Lung (tissue), 11 donors: ENCODE measurements at regions not wholly inside any gene's neighbourhood (a gene's known extent, or its start where the extent isn't known, plus 50 kb on each side); places are given as distances from the start of the nearest gene placed in this dataset.

Source experiments
- ATAC-seq: fragments of 200-7000 bp; cut with Tn5 transposase; one replicate; pipeline ENCODE4 v1.9.1; 2020; ENCODE audit warnings: moderate number of reproducible peaks; ENCODE audit not compliant: insufficient read depth, low FRiP score
- DNase-seq, 3 donors: peaks; one replicate each; pipeline ENCODE4 v3.0.0-alpha.2; 2013 to 2017
- H3K27ac ChIP-seq, 2 donors: one replicate each; pipeline ENCODE4 v1.5.1; 2013; ENCODE audit warnings: mild to moderate bottlenecking in 2 of 2, moderate library complexity in 2 of 2, control low read depth in 1 of 2, inconsistent platforms in 1 of 2, low read depth in 1 of 2, low read length in 1 of 2
- H3K27me3 ChIP-seq, 3 donors: one replicate each; pipeline ENCODE4 v1.5.1; 2013; ENCODE audit warnings: low read length in 2 of 3; ENCODE audit not compliant: control insufficient read depth in 3 of 3, insufficient read depth in 3 of 3
- H3K36me3 ChIP-seq, 4 donors: one replicate each; pipeline ENCODE4 v1.5.1; 2013; ENCODE audit warnings: low read length in 4 of 4, mild to moderate bottlenecking in 1 of 4, moderate library complexity in 1 of 4; ENCODE audit not compliant: control insufficient read depth in 4 of 4, insufficient read depth in 4 of 4
- H3K4me1 ChIP-seq, 5 donors: one replicate each; pipeline ENCODE4 v1.5.1; 2013; ENCODE audit warnings: low read length in 5 of 5, mild to moderate bottlenecking in 2 of 5, moderate library complexity in 1 of 5; ENCODE audit not compliant: control insufficient read depth in 5 of 5, insufficient read depth in 5 of 5
- H3K4me3 ChIP-seq: one replicate; pipeline ENCODE4 v1.5.1; 2013; ENCODE audit warnings: mild to moderate bottlenecking, control low read depth, moderate library complexity
- H3K9ac ChIP-seq, 2 donors: one replicate each; pipeline ENCODE4 v1.5.1; 2013; ENCODE audit warnings: low read length in 2 of 2, control low read depth in 1 of 2; ENCODE audit not compliant: insufficient read depth in 1 of 2
- H3K9me3 ChIP-seq, 4 donors: one replicate each; pipeline ENCODE4 v1.5.1; 2013; ENCODE audit warnings: low read length in 3 of 4, mild to moderate bottlenecking in 1 of 4, moderate library complexity in 1 of 4; ENCODE audit not compliant: control insufficient read depth in 4 of 4, insufficient read depth in 3 of 4
- WGBS, 2 donors: extraction: QIAGEN DNeasy Blood & Tissue Kit; methylation state at CpG; one replicate each; pipeline ENCODE4 v1.1.7; 2013; 5-methylcytosine and 5-hydroxymethylcytosine counted together
- TF ChIP-seq, protein P1 (sequence below): IDR thresholded peaks from 2 replicates; pipeline ENCODE4 v1.5.1; 2012; ENCODE audit warnings: mild to moderate bottlenecking; ENCODE audit errors: control extremely low read depth, extremely low read depth
- donor health status: control.
- donor health status: control.
- donor health status: Bipolar disorder and iron deficiency.
- donor health status: healthy.
- donor health status: DM: yes; HTN: yes; CAD: no.

DNA sequence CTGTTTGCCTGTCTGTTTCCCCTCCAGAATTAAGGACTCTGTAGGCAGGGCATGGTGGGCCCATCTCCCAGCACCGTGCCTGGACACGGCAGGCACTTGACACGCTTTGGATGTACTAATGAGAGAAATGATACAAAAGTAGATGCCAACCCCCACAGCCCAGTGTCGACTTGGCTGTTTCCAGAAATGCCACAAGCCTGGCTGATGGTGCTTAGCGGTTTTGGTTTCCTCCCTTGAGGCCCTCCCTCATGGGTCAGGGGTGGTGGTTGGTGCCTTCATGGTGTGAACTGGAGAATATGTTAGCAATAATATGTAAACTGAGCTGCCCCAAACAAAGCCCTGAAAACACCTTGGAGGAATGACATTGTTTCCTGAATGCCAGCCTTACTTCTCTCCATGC lies 55.5 kb upstream of the ESRRB start:
- Histone ChIP-seq H3K36me3 (no peaks in the 10 kb centered on the region), H3K9me3 (peaks cover 0 to 3% (median 0%) of the 10 kb centered on the region in 4 donors), H3K9ac (no peak overlapping the region), H3K4me3 (no peak overlapping the region), H3K27me3 (no peaks in the 10 kb centered on the region), H3K27ac (no peak overlapping the region), H3K4me1 (peaks cover 0 to 4% (median 0%) of the 10 kb centered on the region in 5 donors)
- DNase-seq (no peak), ATAC-seq (no peak)
- TF ChIP-seq, protein P1, sequence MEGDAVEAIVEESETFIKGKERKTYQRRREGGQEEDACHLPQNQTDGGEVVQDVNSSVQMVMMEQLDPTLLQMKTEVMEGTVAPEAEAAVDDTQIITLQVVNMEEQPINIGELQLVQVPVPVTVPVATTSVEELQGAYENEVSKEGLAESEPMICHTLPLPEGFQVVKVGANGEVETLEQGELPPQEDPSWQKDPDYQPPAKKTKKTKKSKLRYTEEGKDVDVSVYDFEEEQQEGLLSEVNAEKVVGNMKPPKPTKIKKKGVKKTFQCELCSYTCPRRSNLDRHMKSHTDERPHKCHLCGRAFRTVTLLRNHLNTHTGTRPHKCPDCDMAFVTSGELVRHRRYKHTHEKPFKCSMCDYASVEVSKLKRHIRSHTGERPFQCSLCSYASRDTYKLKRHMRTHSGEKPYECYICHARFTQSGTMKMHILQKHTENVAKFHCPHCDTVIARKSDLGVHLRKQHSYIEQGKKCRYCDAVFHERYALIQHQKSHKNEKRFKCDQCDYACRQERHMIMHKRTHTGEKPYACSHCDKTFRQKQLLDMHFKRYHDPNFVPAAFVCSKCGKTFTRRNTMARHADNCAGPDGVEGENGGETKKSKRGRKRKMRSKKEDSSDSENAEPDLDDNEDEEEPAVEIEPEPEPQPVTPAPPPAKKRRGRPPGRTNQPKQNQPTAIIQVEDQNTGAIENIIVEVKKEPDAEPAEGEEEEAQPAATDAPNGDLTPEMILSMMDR, result no peak
- 60 to 81% methylated on average over 5 of the region's 5 CpGs for WGBS, 2 donors

DNA sequence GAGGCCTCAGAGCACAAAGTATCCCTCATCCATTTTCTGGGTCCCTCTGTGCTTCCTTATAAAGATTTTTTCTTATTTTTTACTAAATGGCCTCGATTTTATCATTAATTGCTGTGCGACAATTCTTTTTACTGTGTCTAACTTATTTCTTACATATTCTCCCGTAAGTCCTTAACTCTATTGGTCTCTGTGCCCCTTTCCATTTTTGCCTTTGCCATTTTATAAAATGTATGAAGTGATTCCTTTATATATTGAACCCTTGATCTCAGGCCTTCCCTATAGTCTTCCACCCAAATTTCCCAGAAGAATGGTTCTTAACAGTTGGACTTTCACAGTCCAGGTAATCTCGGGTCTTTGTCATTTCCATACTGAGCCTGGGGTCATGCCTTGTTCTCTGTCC lies 55.0 kb upstream of the ESRRB start:
- H3K27me3 ChIP-seq, result no peaks in the 10 kb centered on the region
- no peaks in the 10 kb centered on the region for H3K4me1 ChIP-seq
- DNase-seq (no peak), ATAC-seq (no peak)
- H3K36me3 ChIP-seq, result no peaks in the 10 kb centered on the region
- 87 to 89% methylated on average over 4 of the region's 4 CpGs for WGBS, 2 donors
- no peak overlapping the region for H3K27ac ChIP-seq
- no peak overlapping the region for H3K4me3 ChIP-seq
- no peak overlapping the region for H3K9ac ChIP-seq
- H3K9me3 ChIP-seq, result peaks cover 0 to 3% (median 0%) of the 10 kb centered on the region in 4 donors
- TF ChIP-seq, protein P1, result no peak

DNA sequence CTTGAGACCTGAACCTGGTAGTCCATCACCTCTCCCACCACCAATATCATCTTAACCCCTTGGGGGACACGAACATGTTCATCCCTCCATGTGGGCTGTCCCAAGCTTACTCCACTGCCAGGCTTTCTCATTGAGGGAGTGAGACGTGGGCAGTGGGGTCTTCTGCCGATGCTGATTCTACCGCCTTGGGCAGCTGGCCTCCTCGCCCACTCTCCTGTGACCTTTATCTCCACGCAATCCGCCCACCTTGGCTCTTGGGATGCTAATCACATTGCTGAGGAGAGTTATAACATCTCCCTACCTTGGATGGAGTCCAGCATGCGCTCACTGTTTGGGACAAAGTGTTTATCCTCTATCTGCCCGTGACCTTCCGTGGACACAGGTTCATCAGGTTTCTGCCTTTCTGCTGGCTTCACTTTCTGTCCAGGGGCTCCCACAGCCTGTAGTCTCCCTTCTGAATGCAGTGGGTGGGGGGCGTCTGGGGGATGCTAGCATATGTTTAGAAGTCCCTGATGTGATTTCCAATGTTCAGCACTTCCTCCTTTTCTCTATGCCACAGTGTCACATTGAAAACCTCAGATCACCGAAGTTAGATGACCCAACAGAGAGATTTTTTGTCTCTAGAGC lies 53.2 kb upstream of the ESRRB start:
- no peak for ATAC-seq
- Histone ChIP-seq H3K9me3 (peaks cover 0 to 3% (median 0%) of the 10 kb centered on the region in 4 donors), H3K36me3 (no peaks in the 10 kb centered on the region), H3K9ac (no peak overlapping the region), H3K27ac (no peak overlapping the region), H3K27me3 (peaks cover 0 to 3% (median 0%) of the 10 kb centered on the region in 3 donors), H3K4me1 (no peaks in the 10 kb centered on the region), H3K4me3 (no peak overlapping the region)
- WGBS, 2 donors, result 78 to 84% methylated on average over 12 of the region's 12 CpGs
- TF ChIP-seq, protein P1, result no peak
- DNase-seq, result no peak
